Loucy (cell line): ENCODE measurements at regions not wholly inside any gene's neighbourhood (a gene's known extent, or its start where the extent isn't known, plus 50 kb on each side); places are given as distances from the start of the nearest gene placed in this dataset.

Experiments used
- H2AFZ ChIP-seq: fragments of 200-600 bp; sonication (generic); 2 replicates; pipeline ENCODE4 v1.6.0; 2016; ENCODE audit warnings: antibody characterized with exemption, mild to moderate bottlenecking, low read length, moderate library complexity
- H3F3A ChIP-seq: fragments of 200-600 bp; 2 replicates; pipeline ENCODE4 v1.6.0; 2016; ENCODE audit warnings: antibody characterized with exemption, low read depth, mild to moderate bottlenecking
- H3K27me3 ChIP-seq: fragments of 200-600 bp; sonication (generic); 2 replicates; pipeline ENCODE4 v1.6.1; 2014; ENCODE audit warnings: low read length, mild to moderate bottlenecking; ENCODE audit not compliant: insufficient read depth, poor library complexity, severe bottlenecking
- H3K36me3 ChIP-seq: fragments of 200-600 bp; sonication (generic); 2 replicates; pipeline ENCODE4 v1.6.1; 2016; ENCODE audit warnings: low read length; ENCODE audit not compliant: insufficient read depth
- H3K4me1 ChIP-seq: fragments of 200-600 bp; sonication (generic); 2 replicates; pipeline ENCODE4 v1.5.1; 2014; ENCODE audit warnings: low read length, mild to moderate bottlenecking; ENCODE audit not compliant: insufficient read depth, poor library complexity, severe bottlenecking
- H3K4me2 ChIP-seq: fragments of 200-600 bp; sonication (generic); 2 replicates; pipeline ENCODE4 v1.6.0; 2014; ENCODE audit warnings: antibody characterized with exemption, low read length, low read depth, mild to moderate bottlenecking; ENCODE audit not compliant: poor library complexity, severe bottlenecking
- H3K4me3 ChIP-seq: fragments of 200-600 bp; sonication (generic); 2 replicates; pipeline ENCODE4 v1.5.1; 2014; ENCODE audit warnings: low read length, mild to moderate bottlenecking, mixed read lengths; ENCODE audit not compliant: poor library complexity, severe bottlenecking
- H3K79me2 ChIP-seq: fragments of 200-600 bp; sonication (generic); 2 replicates; pipeline ENCODE4 v1.6.1; 2014; ENCODE audit warnings: low read length; ENCODE audit not compliant: insufficient read depth
- H3K9ac ChIP-seq: fragments of 200-600 bp; sonication (generic); 2 replicates; pipeline ENCODE4 v1.6.0; 2014; ENCODE audit warnings: mild to moderate bottlenecking, low read depth, low read length, moderate library complexity; ENCODE audit not compliant: poor library complexity, severe bottlenecking
- H3K9me2 ChIP-seq: fragments of 200-600 bp; sonication (generic); replicated peaks from 2 replicates; pipeline ENCODE4 v1.6.1; 2016; ENCODE audit warnings: low read depth, low read length, mixed read lengths
- H3K9me3 ChIP-seq: fragments of 200-600 bp; sonication (generic); 2 replicates; pipeline ENCODE4 v1.6.1; 2014; ENCODE audit warnings: mild to moderate bottlenecking, antibody characterized with exemption, low read length, low read depth; ENCODE audit not compliant: insufficient read depth
- H4K20me1 ChIP-seq: fragments of 200-600 bp; sonication (generic); 2 replicates; pipeline ENCODE4 v1.6.0; 2014; ENCODE audit warnings: antibody characterized with exemption, low read length, mild to moderate bottlenecking; ENCODE audit not compliant: insufficient read depth, poor library complexity, severe bottlenecking
- EZH2phosphoT487 ChIP-seq: fragments of 200-600 bp; IDR thresholded peaks from 2 replicates; pipeline ENCODE4 v1.6.1; 2018; ENCODE audit warnings: antibody characterized with exemption, mild to moderate bottlenecking, moderate library complexity, borderline replicate concordance
- TF ChIP-seq, protein P1 (sequence below): fragments of 200-600 bp; sonication (generic); conservative IDR thresholded peaks from 2 replicates; pipeline ENCODE4 v1.5.1; 2014; ENCODE audit warnings: mild to moderate bottlenecking, antibody characterized with exemption, low read length

DNA sequence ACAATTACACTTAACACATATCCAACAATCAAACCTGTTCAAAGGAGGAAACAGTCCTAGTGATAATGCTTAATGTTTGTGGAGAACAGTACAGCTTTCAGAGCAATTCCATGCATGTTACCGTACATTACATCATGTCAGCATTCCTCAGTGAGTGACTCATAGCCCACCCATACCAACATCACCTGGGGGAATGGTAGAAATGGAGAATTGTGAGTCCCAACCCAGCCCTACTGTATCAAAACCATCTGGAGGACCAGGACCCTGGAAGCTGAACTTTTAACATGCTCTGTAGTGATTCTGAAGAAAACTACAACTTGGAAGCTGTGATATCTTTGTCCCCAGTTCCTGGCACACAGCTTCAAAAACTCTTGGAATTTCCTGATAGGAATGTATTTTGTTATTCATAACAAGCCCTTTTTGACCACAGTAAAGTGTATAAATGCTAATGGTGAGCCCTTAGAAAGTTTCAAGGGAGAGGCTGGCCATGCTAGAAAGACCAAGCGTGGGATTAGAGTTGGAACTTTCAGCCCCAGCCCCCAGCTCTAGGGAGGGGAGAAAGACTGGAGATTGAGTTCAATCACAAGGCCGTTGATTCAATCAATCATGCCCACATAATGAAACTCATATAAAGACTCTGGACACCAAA lies 301.1 kb downstream of the BUD13 start:
- H3K27me3 ChIP-seq: no peaks in the 10 kb centered on the region
- TF ChIP-seq, protein P1, sequence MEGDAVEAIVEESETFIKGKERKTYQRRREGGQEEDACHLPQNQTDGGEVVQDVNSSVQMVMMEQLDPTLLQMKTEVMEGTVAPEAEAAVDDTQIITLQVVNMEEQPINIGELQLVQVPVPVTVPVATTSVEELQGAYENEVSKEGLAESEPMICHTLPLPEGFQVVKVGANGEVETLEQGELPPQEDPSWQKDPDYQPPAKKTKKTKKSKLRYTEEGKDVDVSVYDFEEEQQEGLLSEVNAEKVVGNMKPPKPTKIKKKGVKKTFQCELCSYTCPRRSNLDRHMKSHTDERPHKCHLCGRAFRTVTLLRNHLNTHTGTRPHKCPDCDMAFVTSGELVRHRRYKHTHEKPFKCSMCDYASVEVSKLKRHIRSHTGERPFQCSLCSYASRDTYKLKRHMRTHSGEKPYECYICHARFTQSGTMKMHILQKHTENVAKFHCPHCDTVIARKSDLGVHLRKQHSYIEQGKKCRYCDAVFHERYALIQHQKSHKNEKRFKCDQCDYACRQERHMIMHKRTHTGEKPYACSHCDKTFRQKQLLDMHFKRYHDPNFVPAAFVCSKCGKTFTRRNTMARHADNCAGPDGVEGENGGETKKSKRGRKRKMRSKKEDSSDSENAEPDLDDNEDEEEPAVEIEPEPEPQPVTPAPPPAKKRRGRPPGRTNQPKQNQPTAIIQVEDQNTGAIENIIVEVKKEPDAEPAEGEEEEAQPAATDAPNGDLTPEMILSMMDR: no peak
- TF ChIP-seq EZH2phosphoT487: no peak
- no peaks in the 10 kb centered on the region for H4K20me1 ChIP-seq
- no peak overlapping the region for H3K4me3 ChIP-seq
- no peaks in the 10 kb centered on the region for H3K9me2 ChIP-seq
- no peaks in the 10 kb centered on the region for H3F3A ChIP-seq
- no peaks in the 10 kb centered on the region for H3K9me3 ChIP-seq
- no peaks in the 10 kb centered on the region for H3K36me3 ChIP-seq
- H2AFZ ChIP-seq: no peak overlapping the region
- H3K4me2 ChIP-seq: no peak overlapping the region
- H3K9ac ChIP-seq: no peak overlapping the region
- H3K79me2 ChIP-seq: no peaks in the 10 kb centered on the region
- H3K4me1 ChIP-seq: no peaks in the 10 kb centered on the region

DNA sequence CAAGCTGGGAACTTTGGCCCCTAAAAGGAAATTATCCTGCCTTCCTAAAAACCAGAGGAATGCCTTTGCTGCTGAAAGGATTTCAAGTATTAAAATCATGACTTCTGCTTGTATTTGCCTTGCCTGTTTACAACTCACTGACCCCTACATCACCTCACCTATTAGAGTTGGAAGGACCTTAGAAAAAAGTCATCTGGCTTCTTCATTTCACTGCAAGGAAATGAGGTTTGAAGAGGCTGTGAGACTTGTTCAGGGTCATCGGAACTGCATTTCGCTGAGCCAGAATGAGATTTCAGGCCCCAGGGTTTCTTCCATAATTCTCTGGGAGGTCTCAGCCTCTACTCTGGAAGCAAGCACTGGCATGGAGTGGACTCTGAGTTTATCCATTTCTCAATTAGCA lies 304.1 kb downstream of the BUD13 start:
- H3K9me3 ChIP-seq: no peaks in the 10 kb centered on the region
- H3F3A ChIP-seq: no peaks in the 10 kb centered on the region
- no peaks in the 10 kb centered on the region for H3K79me2 ChIP-seq
- no peak overlapping the region for H3K9ac ChIP-seq
- H3K4me3 ChIP-seq: no peak overlapping the region
- H2AFZ ChIP-seq: no peak overlapping the region
- no peaks in the 10 kb centered on the region for H3K9me2 ChIP-seq
- H4K20me1 ChIP-seq: no peaks in the 10 kb centered on the region
- no peaks in the 10 kb centered on the region for H3K4me1 ChIP-seq
- H3K36me3 ChIP-seq: no peaks in the 10 kb centered on the region
- H3K4me2 ChIP-seq: no peak overlapping the region
- no peaks in the 10 kb centered on the region for H3K27me3 ChIP-seq
- TF ChIP-seq, protein P1: no peak
- TF ChIP-seq EZH2phosphoT487: no peak

DNA sequence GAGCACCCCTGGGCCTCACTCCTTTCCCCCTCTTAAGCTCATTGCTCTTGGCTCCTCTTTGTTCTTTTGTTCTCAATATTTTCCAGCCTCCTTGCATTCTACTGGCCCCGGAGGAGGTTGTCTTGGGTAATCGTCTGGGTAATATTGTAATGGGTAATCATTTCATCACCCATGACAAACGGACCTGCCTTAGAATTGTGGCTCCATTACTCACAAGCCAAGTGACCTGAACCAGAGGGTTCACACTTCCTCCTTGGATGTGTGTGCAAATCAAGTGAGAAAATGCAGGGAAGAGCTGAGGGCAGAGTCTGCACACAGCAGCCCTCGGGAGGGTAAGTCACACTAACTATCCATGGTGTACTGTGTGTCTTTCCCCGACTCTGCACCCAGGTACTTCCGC lies 305.0 kb downstream of the BUD13 start:
- no peak overlapping the region for H2AFZ ChIP-seq
- no peak overlapping the region for H3K4me2 ChIP-seq
- H3K4me3 ChIP-seq: no peak overlapping the region
- H3K9ac ChIP-seq: no peak overlapping the region
- H4K20me1 ChIP-seq: no peaks in the 10 kb centered on the region
- H3K9me2 ChIP-seq: no peaks in the 10 kb centered on the region
- H3K9me3 ChIP-seq: no peaks in the 10 kb centered on the region
- TF ChIP-seq EZH2phosphoT487: no peak
- TF ChIP-seq, protein P1: no peak
- no peaks in the 10 kb centered on the region for H3K79me2 ChIP-seq
- H3K36me3 ChIP-seq: no peaks in the 10 kb centered on the region
- no peaks in the 10 kb centered on the region for H3F3A ChIP-seq
- H3K27me3 ChIP-seq: no peaks in the 10 kb centered on the region
- no peaks in the 10 kb centered on the region for H3K4me1 ChIP-seq
